ENCODE measurements at regions not wholly inside any gene's neighbourhood (a gene's known extent, or its start where the extent isn't known, plus 50 kb on each side); places are given as distances from the start of the nearest gene placed in this dataset.

- no peak for ATAC-seq
- DNase-seq (ENCODE audit: low spot score), result no peak
- no peak overlapping the region for H2AFZ ChIP-seq (ENCODE audit: low read length)
- no peak for FAIRE-seq
- H3K79me2 ChIP-seq (ENCODE audit: insufficient read depth, low read length), result no peaks in the 10 kb centered on the region
- intact Hi-C loops (cut with micrococcal nuclease; ENCODE audit: unreplicated experiment) (no loop called here), in situ Hi-C loops (cut with HindIII; ENCODE audit: extremely low pct_ligation_motif_present, low pct_unique_long_range_greater_than_20kb) (no loop called here)
- peaks cover 65% of the 10 kb centered on the region for H3K9me3 ChIP-seq (ENCODE audit: low read length)
- H3K4me1 ChIP-seq (ENCODE audit: insufficient read depth, low read length), result no peaks in the 10 kb centered on the region
- no peak overlapping the region for H3K9ac ChIP-seq (ENCODE audit: insufficient read depth, low read depth, low read length)
- no TSS peak for BruUV-seq (replicated peaks)
- no peaks in the 10 kb centered on the region for H3K27me3 ChIP-seq (ENCODE audit: control insufficient read depth in 1 of 2, insufficient read depth in 2 of 2, low read length in 2 of 2)
- no peak overlapping the region for H3K27ac ChIP-seq (ENCODE audit: extremely low read length, insufficient read depth, low read length)
- no peaks in the 10 kb centered on the region for H3K36me3 ChIP-seq (replicated peaks in 1 of 2; ENCODE audit: control insufficient read depth in 1 of 2, insufficient read depth in 2 of 2, low read length in 2 of 2)
- no peak overlapping the region for H3K4me3 ChIP-seq (replicated peaks in 1 of 3; ENCODE audit: insufficient read depth in 1 of 3, low read depth in 2 of 3, low read length in 3 of 3)
- ChIA-PET POLR2A (no interaction called here), CTCF (ENCODE audit: low intra/inter-chr PET ratio, low total read pairs) (no interaction called here)
- no peaks in the 10 kb centered on the region for H4K20me1 ChIP-seq (ENCODE audit: insufficient read depth, low read length)
- no peak overlapping the region for H3K4me2 ChIP-seq (ENCODE audit: low read depth, low read length)
- TF ChIP-seq SIX4 (CRISPR knock-in tag; IDR thresholded peaks at IDR 0.05) (no peak), PHB2 (IDR thresholded peaks at IDR 0.05; ENCODE audit: partially characterized antibody) (no peak), ZKSCAN8 (CRISPR knock-in tag; IDR thresholded peaks at IDR 0.05; ENCODE audit: borderline replicate concordance) (no peak), KDM1A (CRISPR knock-in tag; IDR thresholded peaks at IDR 0.05) (no peak), REL (CRISPR knock-in tag; conservative IDR thresholded peaks at IDR 0.05) (no peak), NKX3-1 (CRISPR knock-in tag; IDR thresholded peaks at IDR 0.05) (no peak), ZNF382 (CRISPR knock-in tag; IDR thresholded peaks at IDR 0.05; ENCODE audit: borderline replicate concordance) (no peak), ZNF264 (CRISPR knock-in tag; IDR thresholded peaks at IDR 0.05) (no peak), ZNF224 (CRISPR knock-in tag; IDR thresholded peaks at IDR 0.05) (no peak), CC2D1A (CRISPR knock-in tag; IDR thresholded peaks at IDR 0.05) (no peak), FOXA3 (CRISPR knock-in tag; IDR thresholded peaks at IDR 0.05) (no peak)
- TF ChIP-seq, protein P1, sequence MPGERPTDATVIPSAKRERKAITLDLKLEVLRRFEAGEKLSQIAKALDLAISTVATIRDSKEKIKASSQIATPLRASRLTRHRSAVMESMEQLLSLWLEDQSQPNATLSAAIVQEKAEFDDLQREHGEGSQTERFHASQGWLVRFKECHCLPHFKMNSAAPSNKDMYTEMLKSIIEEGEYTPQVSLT (CRISPR knock-in tag; IDR thresholded peaks at IDR 0.05; ENCODE audit: borderline replicate concordance, low read depth), result no peak
- TF ChIP-seq, protein P2, sequence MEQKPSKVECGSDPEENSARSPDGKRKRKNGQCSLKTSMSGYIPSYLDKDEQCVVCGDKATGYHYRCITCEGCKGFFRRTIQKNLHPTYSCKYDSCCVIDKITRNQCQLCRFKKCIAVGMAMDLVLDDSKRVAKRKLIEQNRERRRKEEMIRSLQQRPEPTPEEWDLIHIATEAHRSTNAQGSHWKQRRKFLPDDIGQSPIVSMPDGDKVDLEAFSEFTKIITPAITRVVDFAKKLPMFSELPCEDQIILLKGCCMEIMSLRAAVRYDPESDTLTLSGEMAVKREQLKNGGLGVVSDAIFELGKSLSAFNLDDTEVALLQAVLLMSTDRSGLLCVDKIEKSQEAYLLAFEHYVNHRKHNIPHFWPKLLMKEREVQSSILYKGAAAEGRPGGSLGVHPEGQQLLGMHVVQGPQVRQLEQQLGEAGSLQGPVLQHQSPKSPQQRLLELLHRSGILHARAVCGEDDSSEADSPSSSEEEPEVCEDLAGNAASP (CRISPR knock-in tag; IDR thresholded peaks at IDR 0.05; ENCODE audit: borderline replicate concordance), result no peak
- TF ChIP-seq, protein P3, sequence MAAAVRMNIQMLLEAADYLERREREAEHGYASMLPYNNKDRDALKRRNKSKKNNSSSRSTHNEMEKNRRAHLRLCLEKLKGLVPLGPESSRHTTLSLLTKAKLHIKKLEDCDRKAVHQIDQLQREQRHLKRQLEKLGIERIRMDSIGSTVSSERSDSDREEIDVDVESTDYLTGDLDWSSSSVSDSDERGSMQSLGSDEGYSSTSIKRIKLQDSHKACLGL (CRISPR knock-in tag; IDR thresholded peaks at IDR 0.05), result no peak
- TF ChIP-seq, protein P4, sequence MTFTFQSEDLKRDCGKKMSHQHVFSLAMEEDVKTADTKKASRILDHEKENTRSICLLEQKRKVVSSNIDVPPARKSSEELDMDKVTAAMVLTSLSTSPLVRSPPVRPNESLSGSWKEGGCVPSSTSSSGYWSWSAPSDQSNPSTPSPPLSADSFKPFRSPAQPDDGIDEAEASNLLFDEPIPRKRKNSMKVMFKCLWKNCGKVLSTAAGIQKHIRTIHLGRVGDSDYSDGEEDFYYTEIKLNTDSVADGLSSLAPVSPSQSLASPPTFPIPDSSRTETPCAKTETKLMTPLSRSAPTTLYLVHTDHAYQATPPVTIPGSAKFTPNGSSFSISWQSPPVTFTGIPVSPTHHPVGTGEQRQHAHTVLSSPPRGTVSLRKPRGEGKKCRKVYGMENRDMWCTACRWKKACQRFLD (CRISPR knock-in tag; IDR thresholded peaks at IDR 0.05; ENCODE audit: borderline replicate concordance), result no peak
Observed at GRCh38 chr7:19939746-19940145, 166.3 kb upstream of the TMEM196 start.

All from HepG2 (cell line).